ENCODE measurements at regions not wholly inside any gene's neighbourhood (a gene's known extent, or its start where the extent isn't known, plus 50 kb on each side); places are given as distances from the start of the nearest gene placed in this dataset.

- TF ChIP-seq, protein P1, sequence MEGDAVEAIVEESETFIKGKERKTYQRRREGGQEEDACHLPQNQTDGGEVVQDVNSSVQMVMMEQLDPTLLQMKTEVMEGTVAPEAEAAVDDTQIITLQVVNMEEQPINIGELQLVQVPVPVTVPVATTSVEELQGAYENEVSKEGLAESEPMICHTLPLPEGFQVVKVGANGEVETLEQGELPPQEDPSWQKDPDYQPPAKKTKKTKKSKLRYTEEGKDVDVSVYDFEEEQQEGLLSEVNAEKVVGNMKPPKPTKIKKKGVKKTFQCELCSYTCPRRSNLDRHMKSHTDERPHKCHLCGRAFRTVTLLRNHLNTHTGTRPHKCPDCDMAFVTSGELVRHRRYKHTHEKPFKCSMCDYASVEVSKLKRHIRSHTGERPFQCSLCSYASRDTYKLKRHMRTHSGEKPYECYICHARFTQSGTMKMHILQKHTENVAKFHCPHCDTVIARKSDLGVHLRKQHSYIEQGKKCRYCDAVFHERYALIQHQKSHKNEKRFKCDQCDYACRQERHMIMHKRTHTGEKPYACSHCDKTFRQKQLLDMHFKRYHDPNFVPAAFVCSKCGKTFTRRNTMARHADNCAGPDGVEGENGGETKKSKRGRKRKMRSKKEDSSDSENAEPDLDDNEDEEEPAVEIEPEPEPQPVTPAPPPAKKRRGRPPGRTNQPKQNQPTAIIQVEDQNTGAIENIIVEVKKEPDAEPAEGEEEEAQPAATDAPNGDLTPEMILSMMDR (IDR thresholded peaks at IDR 0.05; ENCODE audit: low read depth, low read length): no peak
- no peak for TF ChIP-seq MAX (IDR thresholded peaks at IDR 0.05; ENCODE audit: low read depth, low read length)
These were observed 396.7 kb downstream of the TNS3 start for GRCh38 chr7:47185170-47185569.
